Osteocyte (in vitro differentiated cells): ENCODE measurements at regions not wholly inside any gene's neighbourhood (a gene's known extent, or its start where the extent isn't known, plus 50 kb on each side); places are given as distances from the start of the nearest gene placed in this dataset.
"Not testable (repeated sequence)": the region's sequence is repeated elsewhere in the genome, so short reads cannot be mapped to it uniquely, and the experiment has no call there.

ENCODE experiments used
- DNase-seq: peaks from one replicate; pipeline ENCODE4 v3.0.0; 2021; ENCODE audit warnings: mixed read lengths; ENCODE audit not compliant: unreplicated experiment; ENCODE audit errors: extremely low spot score
- H3K27ac Mint-ChIP-seq: one replicate; pipeline ENCODE4 v1.8.0; 2021; ENCODE audit warnings: mild to moderate bottlenecking, mixed read lengths; ENCODE audit not compliant: unreplicated experiment
- H3K27me3 Mint-ChIP-seq: one replicate; pipeline ENCODE4 v1.8.0; 2021; ENCODE audit warnings: mixed read lengths; ENCODE audit not compliant: unreplicated experiment
- H3K36me3 Mint-ChIP-seq: one replicate; pipeline ENCODE4 v1.8.0; 2021; ENCODE audit warnings: mixed read lengths; ENCODE audit not compliant: unreplicated experiment
- H3K4me1 Mint-ChIP-seq: one replicate; pipeline ENCODE4 v1.8.0; 2021; ENCODE audit warnings: mixed read lengths; ENCODE audit not compliant: unreplicated experiment
- H3K4me3 Mint-ChIP-seq: one replicate; pipeline ENCODE4 v1.8.0; 2021; ENCODE audit warnings: mild to moderate bottlenecking, moderate library complexity, mixed read lengths; ENCODE audit not compliant: unreplicated experiment
- H3K9me3 Mint-ChIP-seq: one replicate; pipeline ENCODE4 v1.8.0; 2021; ENCODE audit warnings: mixed read lengths; ENCODE audit not compliant: unreplicated experiment
- CTCF ChIP-seq: fragments of 200-600 bp; sonication (generic); IDR thresholded peaks from 2 replicates; pipeline ENCODE4 v1.5.0; 2021; ENCODE audit warnings: antibody characterized with exemption, mild to moderate bottlenecking, moderate library complexity

- H3K9me3 Mint-ChIP-seq = no peaks in the 10 kb centered on the region
- H3K27me3 Mint-ChIP-seq = no peaks in the 10 kb centered on the region
- no peak for DNase-seq
- H3K36me3 Mint-ChIP-seq = no peaks in the 10 kb centered on the region
- H3K27ac Mint-ChIP-seq = no peak overlapping the region
- H3K4me3 Mint-ChIP-seq = no peak overlapping the region
- TF ChIP-seq CTCF = no peak
- H3K4me1 Mint-ChIP-seq = no peaks in the 10 kb centered on the region
Measured at GRCh38 chr5:163874431-163874830, 369.0 kb downstream of the MAT2B start.

- not testable (repeated sequence) for H3K27me3 Mint-ChIP-seq, H3K4me3 Mint-ChIP-seq, H3K36me3 Mint-ChIP-seq, H3K4me1 Mint-ChIP-seq, H3K27ac Mint-ChIP-seq, DNase-seq, H3K9me3 Mint-ChIP-seq
Measured at GRCh38 chr5:163874912-163875311, 369.5 kb downstream of the MAT2B start.

GRCh38 chr5:163877865-163878264 lies 372.4 kb downstream of the MAT2B start:
- Mint-ChIP-seq H3K27me3 (no peaks in the 10 kb centered on the region), H3K36me3 (no peaks in the 10 kb centered on the region), H3K4me3 (no peak overlapping the region), H3K27ac (no peak overlapping the region), H3K4me1 (no peaks in the 10 kb centered on the region), H3K9me3 (no peaks in the 10 kb centered on the region)
- no peak for DNase-seq
- TF ChIP-seq CTCF = no peak

GRCh38 chr5:163878490-163878889 lies 373.1 kb downstream of the MAT2B start:
- no peaks in the 10 kb centered on the region for H3K4me1 Mint-ChIP-seq
- H3K36me3 Mint-ChIP-seq = no peaks in the 10 kb centered on the region
- H3K9me3 Mint-ChIP-seq = no peaks in the 10 kb centered on the region
- no peaks in the 10 kb centered on the region for H3K27me3 Mint-ChIP-seq
- H3K27ac Mint-ChIP-seq = no peak overlapping the region
- TF ChIP-seq CTCF = no peak
- no peak for DNase-seq
- H3K4me3 Mint-ChIP-seq = no peak overlapping the region

- DNase-seq = no peak
- no peak overlapping the region for H3K27ac Mint-ChIP-seq
- H3K4me3 Mint-ChIP-seq = no peak overlapping the region
- no peaks in the 10 kb centered on the region for H3K4me1 Mint-ChIP-seq
- no peaks in the 10 kb centered on the region for H3K27me3 Mint-ChIP-seq
- H3K36me3 Mint-ChIP-seq = no peaks in the 10 kb centered on the region
- TF ChIP-seq CTCF = no peak
- no peaks in the 10 kb centered on the region for H3K9me3 Mint-ChIP-seq
Measured at GRCh38 chr5:163880302-163880701, 374.9 kb downstream of the MAT2B start.

GRCh38 chr5:163885117-163885516 lies 379.7 kb downstream of the MAT2B start:
- H3K4me3 Mint-ChIP-seq = no peak overlapping the region
- no peak overlapping the region for H3K27ac Mint-ChIP-seq
- H3K36me3 Mint-ChIP-seq = no peaks in the 10 kb centered on the region
- no peaks in the 10 kb centered on the region for H3K27me3 Mint-ChIP-seq
- TF ChIP-seq CTCF = no peak
- peaks cover 3% of the 10 kb centered on the region for H3K4me1 Mint-ChIP-seq
- DNase-seq = no peak
- H3K9me3 Mint-ChIP-seq = no peaks in the 10 kb centered on the region
